IMR-90 (cell line): ENCODE measurements at regions not wholly inside any gene's neighbourhood (a gene's known extent, or its start where the extent isn't known, plus 50 kb on each side); places are given as distances from the start of the nearest gene placed in this dataset.
A peak's percentile ranks its signal among the peaks of the same experiment; 100 is the strongest.

Experiments used
- ATAC-seq: fragments of 200-7000 bp; cut with Tn5 transposase; 2 replicates; pipeline ENCODE4 v1.9.1; 2020; ENCODE audit warnings: low read depth, mild to moderate bottlenecking, moderate library complexity
- BruUV-seq: library from RNA; stranded (reverse); fragments of 400-500 nt; replicated peaks from 2 replicates; lab custom pipeline; 2021; lab: Mats Ljungman, UMichigan
- CTCF ChIA-PET: fragments of 300-600 bp; formaldehyde crosslinking; extraction: SDS; loops from one replicate; lab custom pipeline; 2021; ENCODE audit warnings: antibody characterized with exemption; lab: Yijun Ruan, JAX
- POLR2A ChIA-PET: fragments of 300-600 bp; sonication (Branson Sonifier 250); formaldehyde crosslinking; loops from one replicate; lab custom pipeline; 2022; ENCODE audit warnings: antibody characterized with exemption; ENCODE audit not compliant: unreplicated experiment; lab: Charles Lee
- DNase-seq: peaks from one replicate; pipeline ENCODE4 v3.0.0; 2013
- H2AFZ ChIP-seq: replicated peaks from 2 replicates; pipeline ENCODE3; 2013; ENCODE audit warnings: low read length, mild to moderate bottlenecking; ENCODE audit not compliant: poor library complexity
- H2AK5ac ChIP-seq: 2 replicates; pipeline ENCODE4 v1.6.1; 2013; ENCODE audit warnings: low read depth, low read length, inconsistent platforms
- H2AK9ac ChIP-seq: replicated peaks from 2 replicates; pipeline ENCODE3; 2013; ENCODE audit warnings: mild to moderate bottlenecking, low read depth, low read length, moderate library complexity; ENCODE audit not compliant: poor library complexity
- H2BK120ac ChIP-seq: 2 replicates; pipeline ENCODE4 v1.6.1; 2013; ENCODE audit warnings: low read depth, low read length, inconsistent platforms
- H2BK15ac ChIP-seq: 3 replicates; pipeline ENCODE4 v1.6.1; 2013; ENCODE audit warnings: low read depth, low read length, inconsistent platforms
- H2BK20ac ChIP-seq: 2 replicates; pipeline ENCODE4 v1.6.1; 2013; ENCODE audit warnings: low read depth, mild to moderate bottlenecking, inconsistent platforms, low read length, moderate library complexity
- H2BK5ac ChIP-seq: 2 replicates; pipeline ENCODE4 v1.6.1; 2013; ENCODE audit warnings: mild to moderate bottlenecking, low read depth, low read length, inconsistent platforms; ENCODE audit not compliant: poor library complexity, severe bottlenecking
- H3K14ac ChIP-seq: replicated peaks from 2 replicates; pipeline ENCODE4 v1.6.1; 2013; ENCODE audit warnings: low read depth, low read length, inconsistent platforms
- H3K18ac ChIP-seq: 2 replicates; pipeline ENCODE4 v1.6.1; 2013; ENCODE audit warnings: low read depth, low read length, control low read depth
- H3K23ac ChIP-seq: 2 replicates; pipeline ENCODE4 v1.6.1; 2013; ENCODE audit warnings: low read depth, low read length, inconsistent platforms
- H3K27ac ChIP-seq: 2 replicates; pipeline ENCODE4 v1.5.1; 2013; ENCODE audit warnings: mild to moderate bottlenecking, control low read depth, low read length; ENCODE audit not compliant: insufficient read depth
- H3K27me3 ChIP-seq: 2 replicates; pipeline ENCODE4 v1.6.1; 2013; ENCODE audit warnings: low read length; ENCODE audit not compliant: control insufficient read depth, insufficient read depth
- H3K36me3 ChIP-seq: 2 replicates; pipeline ENCODE4 v1.6.1; 2013; ENCODE audit warnings: low read length, mixed read lengths; ENCODE audit not compliant: control insufficient read depth, insufficient read depth
- H3K4ac ChIP-seq: 2 replicates; pipeline ENCODE4 v1.6.1; 2013; ENCODE audit warnings: low read depth, low read length, inconsistent platforms
- H3K4me1 ChIP-seq: 2 replicates; pipeline ENCODE4 v1.6.1; 2013; ENCODE audit warnings: low read length, mixed read lengths; ENCODE audit not compliant: control insufficient read depth, insufficient read depth
- H3K4me2 ChIP-seq: 2 replicates; pipeline ENCODE4 v1.6.1; 2013; ENCODE audit warnings: low read depth, mild to moderate bottlenecking, control low read depth, low read length, moderate library complexity
- H3K4me3 ChIP-seq: 2 replicates; pipeline ENCODE4 v1.5.1; 2013; ENCODE audit warnings: low read depth, mild to moderate bottlenecking, control low read depth, low read length, moderate library complexity; ENCODE audit not compliant: insufficient read depth
- H3K56ac ChIP-seq: 2 replicates; pipeline ENCODE4 v1.6.1; 2013; ENCODE audit warnings: low read length, inconsistent platforms; ENCODE audit not compliant: insufficient read depth; ENCODE audit errors: extremely low read depth
- H3K79me1 ChIP-seq, 2 experiments: 2 replicates each; pipeline ENCODE4 v1.6.1; 2013; ENCODE audit warnings: low read length in 2 of 2, inconsistent platforms in 1 of 2, low read depth in 1 of 2
- H3K9ac ChIP-seq: 2 replicates; pipeline ENCODE4 v1.6.1; 2013; ENCODE audit warnings: low read depth, low read length, control low read depth
- H3K9me1 ChIP-seq: 2 replicates; pipeline ENCODE4 v1.6.1; 2013; ENCODE audit warnings: low read length, inconsistent platforms; ENCODE audit not compliant: insufficient read depth
- H3K9me3 ChIP-seq: 2 replicates; pipeline ENCODE4 v1.6.1; 2013; ENCODE audit warnings: low read length; ENCODE audit not compliant: control insufficient read depth, insufficient read depth
- H4K20me1 ChIP-seq: 2 replicates; pipeline ENCODE4 v1.6.1; 2013; ENCODE audit warnings: low read length, inconsistent platforms; ENCODE audit not compliant: insufficient read depth
- H4K5ac ChIP-seq: 2 replicates; pipeline ENCODE4 v1.6.1; 2013; ENCODE audit warnings: mild to moderate bottlenecking, low read depth, low read length, control low read depth
- H4K8ac ChIP-seq, 2 experiments: 2 replicates each; pipeline ENCODE4 v1.6.1; 2013; ENCODE audit warnings: low read depth in 2 of 2, low read length in 2 of 2, control low read depth in 1 of 2, inconsistent platforms in 1 of 2
- H4K91ac ChIP-seq: 2 replicates; pipeline ENCODE4 v1.6.1; 2013; ENCODE audit warnings: low read depth, low read length, inconsistent platforms; ENCODE audit not compliant: insufficient read depth
- BHLHE40 ChIP-seq: fragments of 150-350 bp; IDR thresholded peaks from 2 replicates; pipeline ENCODE4 v1.6.1; 2016; ENCODE audit warnings: mild to moderate bottlenecking, low read depth, low read length
- CEBPB ChIP-seq: IDR thresholded peaks from 2 replicates; pipeline ENCODE4 v1.6.1; 2012; ENCODE audit warnings: low read depth, low read length, improper control_type of control experiment
- CHD1 ChIP-seq: IDR thresholded peaks from 2 replicates; pipeline ENCODE4 v1.6.1; 2012; ENCODE audit warnings: low read depth, low read length, improper control_type of control experiment
- CTCF ChIP-seq: conservative IDR thresholded peaks from 2 replicates; pipeline ENCODE4 v1.5.1; 2012; ENCODE audit warnings: mild to moderate bottlenecking, low read depth, low read length, improper control_type of control experiment
- FOS ChIP-seq: fragments of 150-350 bp; IDR thresholded peaks from 2 replicates; pipeline ENCODE4 v1.6.1; 2016; ENCODE audit warnings: low read depth, low read length
- MAFK ChIP-seq: IDR thresholded peaks from 2 replicates; pipeline ENCODE4 v1.6.1; 2012; ENCODE audit warnings: low read depth, low read length, improper control_type of control experiment
- MAZ ChIP-seq: IDR thresholded peaks from 2 replicates; pipeline ENCODE4 v1.6.1; 2012; ENCODE audit warnings: low read depth, mild to moderate bottlenecking, low read length, improper control_type of control experiment, moderate library complexity, borderline replicate concordance
- MXI1 ChIP-seq: IDR thresholded peaks from 2 replicates; pipeline ENCODE4 v1.6.1; 2012; ENCODE audit warnings: low read depth, mild to moderate bottlenecking, low read length, moderate library complexity, borderline replicate concordance
- NFE2L2 ChIP-seq: fragments of 150-350 bp; IDR thresholded peaks from 2 replicates; pipeline ENCODE4 v1.6.1; 2016; ENCODE audit warnings: low read depth, mild to moderate bottlenecking, low read length
- POLR2A ChIP-seq: IDR thresholded peaks from 2 replicates; pipeline ENCODE4 v1.6.1; 2012; ENCODE audit warnings: mild to moderate bottlenecking, low read depth, low read length
- RAD21 ChIP-seq: IDR thresholded peaks from 2 replicates; pipeline ENCODE4 v1.6.1; 2012; ENCODE audit warnings: low read length, improper control_type of control experiment
- RCOR1 ChIP-seq: IDR thresholded peaks from 2 replicates; pipeline ENCODE4 v1.6.1; 2012; ENCODE audit warnings: mild to moderate bottlenecking, low read length, improper control_type of control experiment; ENCODE audit not compliant: insufficient replicate concordance
- SMC3 ChIP-seq: fragments of 150-350 bp; IDR thresholded peaks from 2 replicates; pipeline ENCODE4 v1.6.1; 2016; ENCODE audit warnings: low read depth, mild to moderate bottlenecking, antibody characterized with exemption, low read length, moderate library complexity
- USF2 ChIP-seq: fragments of 150-350 bp; IDR thresholded peaks from 2 replicates; pipeline ENCODE4 v1.6.1; 2017; ENCODE audit warnings: mild to moderate bottlenecking, antibody characterized with exemption, low read length, low read depth
- WGBS, 2 experiments: methylation state at CpG; one replicate each; pipeline versions ENCODE4 v1.1.5 to v1.1.7; 2013; ENCODE audit warnings: missing lambda C conversion rate in 2 of 2; ENCODE audit not compliant: insufficient read length in 1 of 2; ENCODE audit errors: extremely low coverage in 2 of 2; 5-methylcytosine and 5-hydroxymethylcytosine counted together
- dilution Hi-C: fragments of 300-500 bp; cut with HindIII; formaldehyde crosslinking; loops from one replicate; pipeline ENCODE4 v1.14.3; 2018; ENCODE audit warnings: low sequenced_read_pairs; ENCODE audit not compliant: unreplicated experiment
- in situ Hi-C: fragments of 300-500 bp; cut with MboI; formaldehyde crosslinking; loops from 3 replicates; pipeline ENCODE4 v1.14.3; 2019; ENCODE audit warnings: low sequenced_read_pairs, inconsistent platforms, mixed read lengths
- intact Hi-C: fragments of 100-400 bp; cut with micrococcal nuclease; formaldehyde crosslinking; loops from 2 replicates; pipeline ENCODE4 v1.10.0; 2022

- Histone ChIP-seq H4K20me1 (no peaks in the 10 kb centered on the region), H3K27me3 (no peaks in the 10 kb centered on the region), H3K4me1 (peaks cover 3% of the 10 kb centered on the region), H3K27ac (no peak overlapping the region), H4K8ac (no peak overlapping the region), H2BK5ac (no peak overlapping the region), H3K18ac (peak overlapping the region; percentile 5; the same call in 1 of the 2 replicates), H2AK9ac (no peak overlapping the region), H3K4me3 (no peak overlapping the region), H4K91ac (no peak overlapping the region), H3K36me3 (no peaks in the 10 kb centered on the region), H4K5ac (no peak overlapping the region; the same call in 1 of the 2 replicates), H3K23ac (no peak overlapping the region), H2BK120ac (no peak overlapping the region), H2BK15ac (no peak overlapping the region), H3K9ac (no peak overlapping the region), H3K9me1 (0 out of 2 replicates have a peak, but pooled peaks cover 3% of the 10 kb centered on the region), H3K9me3 (no peaks in the 10 kb centered on the region), H3K79me1 (no peaks in the 10 kb centered on the region), H3K56ac (no peak overlapping the region), H3K4ac (no peak overlapping the region), H3K14ac (no peak overlapping the region), H2AFZ (no peak overlapping the region), H2AK5ac (no peak overlapping the region), H2BK20ac (no peak overlapping the region), H3K4me2 (no peak overlapping the region)
- POLR2A ChIA-PET, result no interaction called here
- intact Hi-C loops, result no loop called here
- no TSS peak for BruUV-seq
- DNase-seq (no peak), ATAC-seq (no peak)
- dilution Hi-C loops, result no loop called here
- in situ Hi-C loops, result no loop called here
- CTCF ChIA-PET, result no interaction called here
- no peak for TF ChIP-seq USF2
- TF ChIP-seq MXI1, result no peak
- TF ChIP-seq MAZ, result no peak
- no peak for TF ChIP-seq CHD1
- no peak for TF ChIP-seq BHLHE40
- no peak for TF ChIP-seq SMC3
- TF ChIP-seq RAD21, result no peak
- TF ChIP-seq NFE2L2, result no peak
- TF ChIP-seq RCOR1, result no peak
- no peak for TF ChIP-seq CTCF
- TF ChIP-seq FOS, result no peak
- TF ChIP-seq POLR2A, result no peak
- no peak for TF ChIP-seq CEBPB
- no peak for TF ChIP-seq MAFK
- no CpG with 5 or more reads among the region's 2 CpGs for WGBS, 2 experiments
These were observed 539.6 kb upstream of the SLITRK5 start for GRCh38 chr13:87131611-87132010.
